ENCODE measurements at regions not wholly inside any gene's neighbourhood (a gene's known extent, or its start where the extent isn't known, plus 50 kb on each side); places are given as distances from the start of the nearest gene placed in this dataset.

DNA sequence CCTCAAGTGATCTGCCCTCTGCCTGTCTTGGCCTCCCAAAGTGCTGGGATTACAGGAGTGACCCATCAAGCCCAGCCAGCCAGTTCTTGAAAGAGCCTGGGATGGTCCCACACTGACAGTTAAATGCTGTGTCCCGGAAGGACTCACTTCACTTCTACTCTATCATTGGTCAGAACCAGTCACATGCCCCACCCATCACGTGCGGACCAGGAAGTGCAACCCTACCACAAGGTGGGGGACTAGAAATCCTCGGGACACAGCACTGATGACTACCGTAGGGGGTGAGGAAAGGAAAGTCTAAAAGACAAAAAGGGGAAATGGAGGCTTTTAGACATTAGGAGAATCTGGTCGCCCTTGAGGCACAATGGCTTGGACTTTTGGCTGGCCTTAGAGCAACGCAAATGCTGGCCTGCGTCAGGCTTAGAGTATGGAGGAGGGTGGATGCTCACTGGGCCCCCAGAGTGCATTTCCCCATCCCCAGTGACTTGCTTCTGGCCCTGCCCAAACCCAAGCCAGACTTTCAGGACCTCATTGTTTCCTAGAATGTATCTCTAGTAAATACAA is 207.7 kb downstream of the TTC8 start:
- TF ChIP-seq CTCF (IDR thresholded peaks at IDR 0.05; ENCODE audit: borderline replicate concordance, control extremely low read depth, extremely low read depth, insufficient read depth, missing control alignments) = no peak
- DNase-seq (ENCODE audit: low spot score) = no peak
- in situ Hi-C loops (cut with MboI; ENCODE audit: low sequenced_read_pairs, unreplicated experiment) = loop anchor here (25.0 kb wide), 2 partner anchors 380 to 730 kb away; partner anchors contain the start of gene FOXN3

- no peak for DNase-seq (ENCODE audit: low spot score)
- no peak for TF ChIP-seq CTCF (IDR thresholded peaks at IDR 0.05; ENCODE audit: borderline replicate concordance, control extremely low read depth, extremely low read depth, insufficient read depth, missing control alignments)
- in situ Hi-C loops (cut with MboI; ENCODE audit: low sequenced_read_pairs, unreplicated experiment) = loop anchor here (25.0 kb wide), 2 partner anchors 379 to 729 kb away; partner anchors contain the start of gene FOXN3
These were observed 209.3 kb downstream of the TTC8 start for GRCh38 chr14:89033756-89034155.

DNA sequence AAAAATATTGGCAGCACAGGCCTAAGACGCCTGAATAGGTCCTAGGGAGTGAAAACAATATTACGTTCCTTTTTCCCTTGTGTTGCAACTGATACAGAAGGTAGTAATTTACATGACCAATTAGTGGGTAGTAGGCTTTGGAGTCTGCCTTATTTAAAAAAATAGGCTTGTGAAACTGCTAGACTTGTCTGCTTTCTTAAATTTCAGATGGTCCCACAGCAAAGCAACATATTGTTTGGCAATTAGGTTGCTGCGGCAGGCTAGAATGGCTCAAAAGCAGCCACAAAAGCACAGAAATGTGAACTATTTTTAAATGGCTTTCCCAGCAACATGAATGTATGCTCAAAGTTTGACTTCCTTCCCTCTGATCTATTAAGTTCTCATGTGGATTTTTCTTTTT is 211.9 kb downstream of the TTC8 start:
- DNase-seq (ENCODE audit: low spot score) = no peak
- in situ Hi-C loops (cut with MboI; ENCODE audit: low sequenced_read_pairs, unreplicated experiment) = loop anchor here (25.0 kb wide), 2 partner anchors 376 to 726 kb away; partner anchors contain the start of gene FOXN3
- TF ChIP-seq CTCF (IDR thresholded peaks at IDR 0.05; ENCODE audit: borderline replicate concordance, control extremely low read depth, extremely low read depth, insufficient read depth, missing control alignments) = no peak

GRCh38 chr14:89037065-89037464 is 212.6 kb downstream of the TTC8 start:
- in situ Hi-C loops (cut with MboI; ENCODE audit: low sequenced_read_pairs, unreplicated experiment) = loop anchor here (25.0 kb wide), 2 partner anchors 375 to 725 kb away; partner anchors contain the start of gene FOXN3
- TF ChIP-seq CTCF (IDR thresholded peaks at IDR 0.05; ENCODE audit: borderline replicate concordance, control extremely low read depth, extremely low read depth, insufficient read depth, missing control alignments) = no peak
- no peak for DNase-seq (ENCODE audit: low spot score)

DNA sequence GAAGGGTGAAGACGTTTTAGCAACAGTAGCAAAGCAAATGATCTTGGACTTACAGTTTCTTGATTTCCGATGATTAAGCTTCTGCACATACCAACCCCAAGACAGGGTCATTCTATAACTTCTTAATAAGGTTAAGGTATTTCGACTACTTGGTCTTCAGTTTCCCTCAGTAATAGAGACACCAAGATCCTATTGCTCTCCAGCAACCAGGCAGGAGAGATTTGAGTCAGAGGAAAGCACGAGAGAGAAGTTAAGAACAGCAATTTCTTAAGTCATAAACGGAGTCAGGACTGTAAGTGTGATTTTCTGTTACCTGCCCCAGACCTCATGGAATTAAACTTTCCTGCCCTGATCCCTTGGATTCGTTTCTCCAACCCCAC is 215.6 kb downstream of the TTC8 start:
- DNase-seq (ENCODE audit: low spot score) = no peak
- in situ Hi-C loops (cut with MboI; ENCODE audit: low sequenced_read_pairs, unreplicated experiment) = loop anchor here (25.0 kb wide), 2 partner anchors 372 to 722 kb away; partner anchors contain the start of gene FOXN3
- TF ChIP-seq CTCF (IDR thresholded peaks at IDR 0.05; ENCODE audit: borderline replicate concordance, control extremely low read depth, extremely low read depth, insufficient read depth, missing control alignments) = no peak

- DNase-seq (ENCODE audit: low spot score) = peak; percentile 82
- in situ Hi-C loops (cut with MboI; ENCODE audit: low sequenced_read_pairs, unreplicated experiment) = loop anchor here (25.0 kb wide), 2 partner anchors 372 to 722 kb away; partner anchors contain the start of gene FOXN3
- TF ChIP-seq CTCF (IDR thresholded peaks at IDR 0.05; ENCODE audit: borderline replicate concordance, control extremely low read depth, extremely low read depth, insufficient read depth, missing control alignments) = peak; percentile 84
These were observed 216.2 kb downstream of the TTC8 start for GRCh38 chr14:89040460-89041256.

Data from GM13976 (cell line).